ENCODE measurements at regions not wholly inside any gene's neighbourhood (a gene's known extent, or its start where the extent isn't known, plus 50 kb on each side); places are given as distances from the start of the nearest gene placed in this dataset.
"Not testable (repeated sequence)": the region's sequence is repeated elsewhere in the genome, so short reads cannot be mapped to it uniquely, and the experiment has no call there.

GRCh38 chr20:50359607-50360217 is 150.5 kb upstream of the PTPN1 start:
- Histone ChIP-seq H3F3A (ENCODE audit: low read depth) (no peaks in the 10 kb centered on the region), H3K4me2 (ENCODE audit: low read depth, low read length, poor library complexity, severe bottlenecking) (no peak overlapping the region), H3K9me2 (replicated peaks; ENCODE audit: low read depth, low read length) (no peaks in the 10 kb centered on the region), H3K36me3 (ENCODE audit: insufficient read depth, low read length) (no peaks in the 10 kb centered on the region), H3K9me3 (ENCODE audit: insufficient read depth, low read depth, low read length) (no peaks in the 10 kb centered on the region), H4K20me1 (ENCODE audit: insufficient read depth, low read length, poor library complexity, severe bottlenecking) (no peaks in the 10 kb centered on the region), H3K79me2 (ENCODE audit: insufficient read depth, low read length) (no peaks in the 10 kb centered on the region), H3K4me1 (ENCODE audit: insufficient read depth, low read length, poor library complexity, severe bottlenecking) (no peaks in the 10 kb centered on the region), H2AFZ (ENCODE audit: low read length) (no peak overlapping the region), H3K4me3 (ENCODE audit: low read length, poor library complexity, severe bottlenecking) (no peak overlapping the region), H3K9ac (ENCODE audit: low read depth, low read length, poor library complexity, severe bottlenecking) (no peak overlapping the region), H3K27me3 (ENCODE audit: insufficient read depth, low read length, poor library complexity, severe bottlenecking) (no peaks in the 10 kb centered on the region)
- no peak for TF ChIP-seq EZH2phosphoT487 (IDR thresholded peaks at IDR 0.05; ENCODE audit: borderline replicate concordance)
- TF ChIP-seq CTCF (conservative IDR thresholded peaks at IDR 0.05; ENCODE audit: low read length): no peak

GRCh38 chr20:50360218-50360672 is 149.9 kb upstream of the PTPN1 start:
- Histone ChIP-seq H3K9me3 (ENCODE audit: insufficient read depth, low read depth, low read length) (no peaks in the 10 kb centered on the region), H3K4me2 (ENCODE audit: low read depth, low read length, poor library complexity, severe bottlenecking) (no peak overlapping the region), H4K20me1 (ENCODE audit: insufficient read depth, low read length, poor library complexity, severe bottlenecking) (no peaks in the 10 kb centered on the region), H3K36me3 (ENCODE audit: insufficient read depth, low read length) (no peaks in the 10 kb centered on the region), H3K79me2 (ENCODE audit: insufficient read depth, low read length) (no peaks in the 10 kb centered on the region), H3K27me3 (ENCODE audit: insufficient read depth, low read length, poor library complexity, severe bottlenecking) (no peaks in the 10 kb centered on the region), H3K9me2 (replicated peaks; ENCODE audit: low read depth, low read length) (no peaks in the 10 kb centered on the region), H3F3A (ENCODE audit: low read depth) (no peaks in the 10 kb centered on the region), H3K4me1 (ENCODE audit: insufficient read depth, low read length, poor library complexity, severe bottlenecking) (no peaks in the 10 kb centered on the region), H2AFZ (ENCODE audit: low read length) (no peak overlapping the region), H3K4me3 (ENCODE audit: low read length, poor library complexity, severe bottlenecking) (no peak overlapping the region), H3K9ac (ENCODE audit: low read depth, low read length, poor library complexity, severe bottlenecking) (no peak overlapping the region)
- no peak for TF ChIP-seq EZH2phosphoT487 (IDR thresholded peaks at IDR 0.05; ENCODE audit: borderline replicate concordance)
- TF ChIP-seq CTCF (conservative IDR thresholded peaks at IDR 0.05; ENCODE audit: low read length): no peak

- no peak overlapping the region for H3K9ac ChIP-seq (ENCODE audit: low read depth, low read length, poor library complexity, severe bottlenecking)
- H3K9me2 ChIP-seq (replicated peaks; ENCODE audit: low read depth, low read length): no peaks in the 10 kb centered on the region
- H3F3A ChIP-seq (ENCODE audit: low read depth): no peaks in the 10 kb centered on the region
- no peaks in the 10 kb centered on the region for H3K9me3 ChIP-seq (ENCODE audit: insufficient read depth, low read depth, low read length)
- H3K4me3 ChIP-seq (ENCODE audit: low read length, poor library complexity, severe bottlenecking): no peak overlapping the region
- no peak overlapping the region for H3K4me2 ChIP-seq (ENCODE audit: low read depth, low read length, poor library complexity, severe bottlenecking)
- H3K4me1 ChIP-seq (ENCODE audit: insufficient read depth, low read length, poor library complexity, severe bottlenecking): no peaks in the 10 kb centered on the region
- H3K27me3 ChIP-seq (ENCODE audit: insufficient read depth, low read length, poor library complexity, severe bottlenecking): no peaks in the 10 kb centered on the region
- no peak overlapping the region for H2AFZ ChIP-seq (ENCODE audit: low read length)
- H3K36me3 ChIP-seq (ENCODE audit: insufficient read depth, low read length): no peaks in the 10 kb centered on the region
- H4K20me1 ChIP-seq (ENCODE audit: insufficient read depth, low read length, poor library complexity, severe bottlenecking): no peaks in the 10 kb centered on the region
- TF ChIP-seq CTCF (conservative IDR thresholded peaks at IDR 0.05; ENCODE audit: low read length): no peak
- TF ChIP-seq EZH2phosphoT487 (IDR thresholded peaks at IDR 0.05; ENCODE audit: borderline replicate concordance): no peak
- H3K79me2 ChIP-seq (ENCODE audit: insufficient read depth, low read length): no peaks in the 10 kb centered on the region
These were observed 149.3 kb upstream of the PTPN1 start for GRCh38 chr20:50360921-50361320.

- not testable (repeated sequence) for H3K79me2 ChIP-seq (ENCODE audit: insufficient read depth, low read length); H3F3A ChIP-seq (ENCODE audit: low read depth); H3K4me3 ChIP-seq (ENCODE audit: low read length, poor library complexity, severe bottlenecking); H3K9me3 ChIP-seq (ENCODE audit: insufficient read depth, low read depth, low read length); H2AFZ ChIP-seq (ENCODE audit: low read length); H3K4me2 ChIP-seq (ENCODE audit: low read depth, low read length, poor library complexity, severe bottlenecking); H3K4me1 ChIP-seq (ENCODE audit: insufficient read depth, low read length, poor library complexity, severe bottlenecking); H3K9ac ChIP-seq (ENCODE audit: low read depth, low read length, poor library complexity, severe bottlenecking); H3K36me3 ChIP-seq (ENCODE audit: insufficient read depth, low read length); H4K20me1 ChIP-seq (ENCODE audit: insufficient read depth, low read length, poor library complexity, severe bottlenecking); H3K27me3 ChIP-seq (ENCODE audit: insufficient read depth, low read length, poor library complexity, severe bottlenecking); H3K9me2 ChIP-seq (replicated peaks; ENCODE audit: low read depth, low read length)
These were observed 148.0 kb upstream of the PTPN1 start for GRCh38 chr20:50362177-50362576.

Measured in Loucy (cell line).